Prostate gland (tissue), 2 donors: ENCODE measurements at regions not wholly inside any gene's neighbourhood (a gene's known extent, or its start where the extent isn't known, plus 50 kb on each side); places are given as distances from the start of the nearest gene placed in this dataset.
A peak's percentile ranks its signal among the peaks of the same experiment; 100 is the strongest.

Source experiments
- DNase-seq: peaks from one replicate; pipeline ENCODE4 v3.0.0-alpha.2; 2019; ENCODE audit warnings: low spot score
- H3K27ac ChIP-seq, 2 donors: fragments of 200-600 bp; sonication (generic); 2 replicates each; pipeline ENCODE4 v1.5.1; 2017 to 2019
- H3K27me3 ChIP-seq: fragments of 200-600 bp; sonication (generic); replicated peaks from 2 replicates; pipeline ENCODE4 v1.5.1; 2019; ENCODE audit not compliant: insufficient read depth
- H3K36me3 ChIP-seq, 2 donors: fragments of 200-600 bp; sonication (generic); 1 replicate in 1 of 2; 2 replicates in 1 of 2; pipeline versions ENCODE4 v1.5.1 to v1.8.1; 2017 to 2019
- H3K4me1 ChIP-seq: fragments of 200-600 bp; sonication (generic); replicated peaks from 2 replicates; pipeline ENCODE4 v1.5.1; 2019
- H3K4me3 ChIP-seq, 2 donors: fragments of 200-600 bp; sonication (generic); 2 replicates each; pipeline ENCODE4 v1.5.1; 2017 to 2019
- H3K9me3 ChIP-seq: fragments of 200-600 bp; sonication (generic); 2 replicates; pipeline ENCODE4 v1.5.1; 2017
- POLR2A ChIP-seq: fragments of 450-650 bp; IDR thresholded peaks from one replicate; pipeline ENCODE4 v1.6.1; 2016; ENCODE audit warnings: antibody characterized with exemption, mild to moderate bottlenecking
- POLR2AphosphoS5 ChIP-seq: sonication (generic); formaldehyde crosslinking; IDR thresholded peaks from one replicate; pipeline ENCODE4 v1.6.1; 2017; ENCODE audit warnings: antibody characterized with exemption
- WGBS: methylation state at CpG from one replicate; pipeline ENCODE4 v1.1.5; 2018; 5-methylcytosine and 5-hydroxymethylcytosine counted together
- intact Hi-C: fragments of 100-400 bp; cut with DNase I; formaldehyde crosslinking; loops from one replicate; pipeline ENCODE4 v1.14.2; 2022
- TF ChIP-seq, protein P1 (sequence below), 4 experiments: fragments of 200-600 bp in 2 of 4; fragments of 450-650 bp in 2 of 4; sonication (generic) in 2 of 4; IDR thresholded peaks; 1 replicate in 3 of 4; 2 replicates in 1 of 4; pipeline ENCODE4 v1.5.1; 2016 to 2019; ENCODE audit warnings: antibody characterized with exemption in 4 of 4, mild to moderate bottlenecking in 2 of 4, moderate library complexity in 2 of 4

DNA sequence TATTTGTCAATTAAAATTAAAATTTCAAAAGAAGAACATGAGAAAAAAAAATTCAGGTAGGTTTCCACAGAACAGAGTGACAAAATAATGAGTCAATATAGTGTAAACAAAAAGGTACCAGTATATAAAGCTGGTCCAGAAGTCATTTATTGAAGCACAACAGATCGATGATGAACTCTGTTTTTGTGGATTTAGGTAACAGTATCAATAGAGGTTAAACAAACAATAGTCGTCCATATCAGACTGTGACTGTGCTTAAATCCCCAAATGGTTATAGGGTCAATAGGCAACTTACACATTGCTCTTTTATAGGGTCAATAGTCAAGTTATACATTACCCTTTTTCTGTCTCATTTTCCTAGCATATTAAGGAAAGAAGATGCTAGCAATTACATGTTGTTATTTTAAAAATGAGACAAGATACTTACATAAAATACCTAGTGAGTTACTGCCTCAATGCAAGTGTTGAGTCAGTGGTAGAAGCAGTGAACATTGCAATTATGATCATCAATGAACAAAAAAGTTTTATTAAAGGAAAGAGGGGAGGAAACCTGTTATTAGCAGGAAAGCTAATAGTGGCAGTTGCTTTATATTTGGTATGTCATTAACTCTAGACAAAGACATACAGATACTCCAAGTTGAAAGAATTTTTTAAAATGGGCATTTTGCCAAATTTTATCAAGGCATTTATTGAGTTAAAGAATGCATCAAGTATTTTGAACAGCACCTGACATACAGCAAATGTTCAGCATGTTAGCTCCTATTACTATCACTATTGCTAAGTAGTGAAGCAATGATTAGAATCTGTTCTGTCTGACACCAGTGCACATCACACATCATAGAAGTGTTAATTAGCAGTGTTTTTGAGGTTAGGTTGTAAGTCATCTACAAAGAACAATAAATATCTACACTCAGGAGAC lies 102.9 kb downstream of the CCER1 start:
- DNase-seq: no peak
- TF ChIP-seq POLR2A: no peak
- TF ChIP-seq, protein P1, sequence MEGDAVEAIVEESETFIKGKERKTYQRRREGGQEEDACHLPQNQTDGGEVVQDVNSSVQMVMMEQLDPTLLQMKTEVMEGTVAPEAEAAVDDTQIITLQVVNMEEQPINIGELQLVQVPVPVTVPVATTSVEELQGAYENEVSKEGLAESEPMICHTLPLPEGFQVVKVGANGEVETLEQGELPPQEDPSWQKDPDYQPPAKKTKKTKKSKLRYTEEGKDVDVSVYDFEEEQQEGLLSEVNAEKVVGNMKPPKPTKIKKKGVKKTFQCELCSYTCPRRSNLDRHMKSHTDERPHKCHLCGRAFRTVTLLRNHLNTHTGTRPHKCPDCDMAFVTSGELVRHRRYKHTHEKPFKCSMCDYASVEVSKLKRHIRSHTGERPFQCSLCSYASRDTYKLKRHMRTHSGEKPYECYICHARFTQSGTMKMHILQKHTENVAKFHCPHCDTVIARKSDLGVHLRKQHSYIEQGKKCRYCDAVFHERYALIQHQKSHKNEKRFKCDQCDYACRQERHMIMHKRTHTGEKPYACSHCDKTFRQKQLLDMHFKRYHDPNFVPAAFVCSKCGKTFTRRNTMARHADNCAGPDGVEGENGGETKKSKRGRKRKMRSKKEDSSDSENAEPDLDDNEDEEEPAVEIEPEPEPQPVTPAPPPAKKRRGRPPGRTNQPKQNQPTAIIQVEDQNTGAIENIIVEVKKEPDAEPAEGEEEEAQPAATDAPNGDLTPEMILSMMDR (IDR thresholded peaks at IDR 0.05): no peak
- no peak for TF ChIP-seq POLR2AphosphoS5
- Histone ChIP-seq H3K27ac (no peak overlapping the region), H3K4me1 (no peaks in the 10 kb centered on the region), H3K36me3 (no peaks in the 10 kb centered on the region), H3K27me3 (no peaks in the 10 kb centered on the region), H3K9me3 (no peaks in the 10 kb centered on the region), H3K4me3 (no peak overlapping the region)
- WGBS: 28% methylated on average over 2 of the region's 2 CpGs
- intact Hi-C loops: loop anchor here (10.0 kb wide), 1 partner anchor 1307 kb away; no protein-coding TSS in a partner anchor

DNA sequence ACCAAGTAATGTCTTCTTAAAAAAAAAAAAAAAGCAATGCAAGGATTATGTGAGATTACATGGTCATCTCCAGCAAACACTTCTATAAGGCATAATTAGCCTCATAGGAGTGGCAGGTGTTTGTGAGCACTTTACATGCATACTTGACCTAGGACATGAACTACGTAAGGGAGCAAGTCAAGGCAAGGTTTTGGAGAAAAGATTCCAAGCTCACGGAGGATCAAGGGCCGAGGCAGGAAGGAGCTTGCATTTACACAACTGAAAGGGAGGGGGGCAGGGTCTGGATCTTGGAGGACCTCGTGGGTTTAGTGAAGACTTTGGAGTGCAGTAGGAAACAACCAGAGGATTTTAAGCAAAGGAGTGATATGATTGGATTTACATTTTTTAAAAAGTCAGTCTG lies 112.5 kb downstream of the CCER1 start:
- no peaks in the 10 kb centered on the region for H3K36me3 ChIP-seq
- 29% methylated on average over 4 of the region's 4 CpGs for WGBS
- peak; percentile 10 for DNase-seq
- H3K9me3 ChIP-seq: no peaks in the 10 kb centered on the region
- no peaks in the 10 kb centered on the region for H3K27me3 ChIP-seq
- no peak for TF ChIP-seq POLR2A
- TF ChIP-seq, protein P1 (IDR thresholded peaks at IDR 0.05): no peak
- no peak for TF ChIP-seq POLR2AphosphoS5
- H3K27ac ChIP-seq: no peak overlapping the region
- H3K4me3 ChIP-seq: no peak overlapping the region
- intact Hi-C loops: no loop called here
- H3K4me1 ChIP-seq: no peaks in the 10 kb centered on the region

DNA sequence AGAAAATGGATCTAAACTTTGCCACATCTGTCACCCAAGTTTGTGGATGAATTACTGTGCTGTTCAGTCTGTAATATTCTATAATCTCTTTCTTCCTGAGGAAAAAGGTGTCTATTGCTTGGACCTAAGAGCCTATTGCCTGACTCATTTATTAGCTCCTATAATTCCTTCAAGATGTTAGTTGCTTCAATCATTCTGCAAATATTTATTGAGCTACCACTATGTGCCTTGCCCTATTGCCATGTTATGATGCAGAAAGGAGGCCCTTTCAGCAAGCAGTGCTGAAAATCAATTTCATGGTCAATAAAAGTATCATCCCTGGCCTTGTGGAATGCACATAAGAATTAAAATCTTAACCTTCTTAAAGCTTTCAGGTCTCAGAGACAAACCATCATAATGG lies 113.6 kb downstream of the CCER1 start:
- Histone ChIP-seq H3K27ac (no peak overlapping the region), H3K4me3 (no peak overlapping the region), H3K36me3 (no peaks in the 10 kb centered on the region), H3K27me3 (no peaks in the 10 kb centered on the region), H3K4me1 (no peaks in the 10 kb centered on the region), H3K9me3 (no peaks in the 10 kb centered on the region)
- no peak for DNase-seq
- TF ChIP-seq POLR2A (no peak), POLR2AphosphoS5 (no peak)
- TF ChIP-seq, protein P1 (IDR thresholded peaks at IDR 0.05): no peak
- intact Hi-C loops: no loop called here

DNA sequence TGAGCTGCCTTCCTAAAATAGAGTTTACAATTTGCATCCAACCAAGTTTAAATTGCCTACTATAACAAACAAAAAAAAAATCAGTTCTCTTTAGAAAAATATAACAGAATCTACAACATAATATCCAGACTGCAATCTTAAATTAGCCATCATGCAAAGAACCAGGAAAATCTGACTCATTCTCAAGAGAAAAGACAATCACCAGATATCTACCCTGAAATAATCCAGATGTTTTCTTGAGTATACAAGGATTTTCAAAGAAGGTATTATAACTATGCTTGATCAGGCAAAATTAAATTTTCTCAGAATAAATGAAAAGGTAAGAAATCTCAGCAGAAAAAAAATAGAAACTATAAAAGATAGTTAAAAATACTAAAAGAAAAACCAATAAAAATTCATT lies 115.6 kb downstream of the CCER1 start:
- DNase-seq: no peak
- H3K36me3 ChIP-seq: no peaks in the 10 kb centered on the region
- no peak overlapping the region for H3K4me3 ChIP-seq
- no peaks in the 10 kb centered on the region for H3K4me1 ChIP-seq
- H3K9me3 ChIP-seq: no peaks in the 10 kb centered on the region
- H3K27ac ChIP-seq: no peak overlapping the region
- TF ChIP-seq, protein P1 (IDR thresholded peaks at IDR 0.05): no peak
- no peak for TF ChIP-seq POLR2AphosphoS5
- H3K27me3 ChIP-seq: no peaks in the 10 kb centered on the region
- intact Hi-C loops: no loop called here

DNA sequence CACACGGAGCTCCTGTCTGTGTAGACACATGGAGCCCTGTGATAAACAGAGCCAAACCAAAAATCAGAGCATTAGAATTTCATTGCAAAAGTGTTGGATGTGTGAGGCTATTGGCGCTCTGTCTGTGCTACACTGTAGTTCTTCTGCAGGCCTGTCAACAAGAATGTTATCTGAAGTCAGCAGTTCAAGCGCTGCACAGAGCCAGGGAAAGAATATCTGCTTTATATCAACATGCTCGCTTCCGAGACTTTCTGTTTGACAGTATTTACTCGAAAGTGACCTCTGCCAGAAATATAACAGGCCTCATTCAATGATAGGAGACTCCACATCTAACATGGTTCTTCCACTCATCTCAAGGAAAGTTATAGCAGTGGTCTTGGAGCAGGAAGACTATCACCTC lies 118.3 kb downstream of the CCER1 start:
- Histone ChIP-seq H3K4me1 (no peaks in the 10 kb centered on the region), H3K27ac (no peak overlapping the region), H3K27me3 (no peaks in the 10 kb centered on the region), H3K4me3 (no peak overlapping the region), H3K36me3 (no peaks in the 10 kb centered on the region), H3K9me3 (no peaks in the 10 kb centered on the region)
- intact Hi-C loops: no loop called here
- WGBS: 69% methylated on average over 6 of the region's 6 CpGs
- TF ChIP-seq POLR2A: no peak
- TF ChIP-seq POLR2AphosphoS5: no peak
- TF ChIP-seq, protein P1 (IDR thresholded peaks at IDR 0.05): no peak
- DNase-seq: no peak
